HG02852 (cell line): ENCODE measurements at regions not wholly inside any gene's neighbourhood (a gene's known extent, or its start where the extent isn't known, plus 50 kb on each side); places are given as distances from the start of the nearest gene placed in this dataset.

Source experiments
- ATAC-seq: cut with Tn5 transposase; IDR thresholded peaks from one replicate; pipeline ENCODE4 v1.9.1; 2021; ENCODE audit warnings: mild to moderate bottlenecking, moderate library complexity; ENCODE audit not compliant: unreplicated experiment

DNA sequence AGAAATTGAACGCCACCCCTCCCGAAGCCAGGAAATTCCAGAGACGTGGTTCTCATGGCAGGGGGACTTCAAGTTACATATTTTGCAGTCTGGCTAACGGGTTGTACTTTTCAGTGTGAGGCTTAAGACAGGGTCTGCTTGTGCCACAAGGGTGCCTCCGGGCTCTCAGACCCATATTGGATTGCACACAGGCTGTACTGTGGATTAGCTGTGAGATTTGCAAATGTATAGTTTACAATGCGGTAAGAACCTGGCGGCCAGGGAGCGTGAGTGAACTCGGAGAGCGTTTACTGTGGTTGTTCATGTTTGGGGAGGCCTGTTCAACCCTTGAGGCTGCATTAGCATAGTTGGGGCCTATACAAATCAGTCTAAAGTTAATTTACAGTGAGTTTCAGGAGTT is 143.9 kb upstream of the SIX2 start:
- no peak for ATAC-seq

GRCh38 chr2:45152691-45153090 is 143.4 kb upstream of the SIX2 start:
- no peak for ATAC-seq

DNA sequence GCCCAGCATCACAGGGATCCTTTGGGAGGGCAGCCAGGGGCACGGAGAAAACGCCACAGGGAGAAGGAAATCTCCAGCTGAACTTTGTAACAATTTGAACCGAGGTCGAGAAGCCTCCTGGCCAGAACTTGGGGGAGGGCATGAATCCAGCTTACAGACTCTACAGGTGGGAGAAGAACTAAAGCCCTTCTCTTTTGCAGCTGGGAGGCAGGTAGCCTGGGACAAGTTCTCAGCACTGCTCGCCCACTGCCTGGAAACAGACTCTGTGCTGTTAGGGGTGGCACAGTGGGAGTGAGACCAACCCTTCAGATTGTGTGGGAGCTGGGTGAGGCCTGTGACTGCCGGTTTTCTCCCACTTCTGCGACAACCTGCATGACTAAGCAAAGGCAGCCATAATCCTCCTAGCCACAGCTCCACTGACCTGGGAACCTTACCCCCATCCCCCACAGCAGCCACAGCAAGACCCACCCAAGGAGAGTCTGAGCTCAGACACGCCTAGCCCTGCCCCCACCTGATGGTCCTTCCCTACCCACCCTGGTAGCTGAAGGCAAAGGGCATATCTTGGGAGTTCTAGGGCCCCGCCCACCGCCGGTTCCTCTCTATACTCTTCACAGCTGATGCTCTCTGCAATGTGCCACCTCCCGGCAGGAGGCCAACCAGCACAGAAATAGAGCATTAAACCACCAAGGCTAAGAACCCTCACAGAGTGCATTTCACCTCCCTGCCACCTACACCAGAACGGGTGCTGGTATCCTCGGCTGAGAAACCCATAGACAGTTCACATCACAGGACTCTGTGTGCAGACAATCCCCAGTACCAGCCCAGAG is 136.0 kb upstream of the SIX2 start:
- no peak for ATAC-seq

DNA sequence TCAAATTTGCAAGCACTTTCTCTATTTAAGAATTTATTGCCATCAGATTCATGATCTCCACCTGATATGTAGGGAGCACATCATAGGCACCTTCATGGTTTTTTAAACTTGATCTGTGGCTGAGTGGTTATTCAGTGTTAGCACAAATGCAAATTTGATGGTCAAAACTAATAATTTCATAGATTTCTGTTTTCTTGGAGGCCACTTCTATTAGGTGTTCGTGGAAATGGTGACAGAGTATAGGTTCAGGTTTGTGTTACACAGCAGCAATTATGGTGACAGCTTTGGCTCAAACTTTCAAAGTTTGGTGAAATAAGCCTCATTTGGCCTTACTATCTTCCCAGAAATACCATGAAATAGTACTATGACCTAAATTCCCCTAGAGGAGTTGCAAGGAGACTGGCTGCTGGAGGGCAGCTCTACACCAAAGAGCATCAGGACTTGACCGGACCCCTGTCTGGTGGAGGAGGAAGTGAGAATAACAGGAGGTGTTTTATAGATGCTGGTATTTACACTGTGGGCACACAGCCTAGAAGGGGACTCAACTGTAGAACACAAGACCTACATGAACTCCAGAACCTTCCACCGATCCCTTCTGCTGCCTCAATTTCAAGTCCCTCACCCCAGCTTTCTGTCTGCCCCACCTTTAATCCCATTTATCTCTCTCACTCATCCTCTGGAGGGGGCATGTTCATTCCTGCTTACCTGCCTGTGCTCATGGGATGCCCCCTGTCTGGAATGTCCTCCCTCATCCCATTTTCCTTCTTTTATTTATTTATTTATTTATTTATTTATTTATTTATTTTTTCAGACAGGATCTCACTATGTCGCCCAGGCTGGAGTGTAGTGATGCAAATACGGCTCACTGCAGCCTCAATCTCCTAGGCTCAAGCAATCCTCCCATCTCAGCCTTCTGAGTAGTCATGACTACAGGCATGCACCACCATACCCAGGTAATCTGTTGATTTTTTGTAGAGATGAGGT is 132.9 kb upstream of the SIX2 start:
- no peak for ATAC-seq

DNA sequence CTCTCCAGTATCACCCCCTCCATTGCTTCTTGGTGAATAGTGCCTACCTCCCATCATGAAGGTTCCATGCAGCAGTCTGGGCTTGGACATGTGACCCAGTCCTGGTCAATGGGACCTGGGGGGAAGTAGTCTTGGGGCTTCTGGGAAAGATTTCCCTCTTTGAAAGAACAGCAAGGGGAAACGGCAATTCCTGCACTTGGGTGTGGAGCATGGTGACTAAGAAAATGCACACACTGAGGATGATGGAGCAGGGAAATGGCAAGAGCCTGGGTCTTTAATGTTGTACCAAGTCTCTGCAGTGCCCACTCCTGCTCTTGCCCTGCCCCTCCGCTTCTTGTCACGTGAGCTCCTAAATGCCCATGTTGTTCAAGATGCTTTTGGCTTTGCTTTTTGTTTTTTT is 131.4 kb upstream of the SIX2 start:
- ATAC-seq = no peak

DNA sequence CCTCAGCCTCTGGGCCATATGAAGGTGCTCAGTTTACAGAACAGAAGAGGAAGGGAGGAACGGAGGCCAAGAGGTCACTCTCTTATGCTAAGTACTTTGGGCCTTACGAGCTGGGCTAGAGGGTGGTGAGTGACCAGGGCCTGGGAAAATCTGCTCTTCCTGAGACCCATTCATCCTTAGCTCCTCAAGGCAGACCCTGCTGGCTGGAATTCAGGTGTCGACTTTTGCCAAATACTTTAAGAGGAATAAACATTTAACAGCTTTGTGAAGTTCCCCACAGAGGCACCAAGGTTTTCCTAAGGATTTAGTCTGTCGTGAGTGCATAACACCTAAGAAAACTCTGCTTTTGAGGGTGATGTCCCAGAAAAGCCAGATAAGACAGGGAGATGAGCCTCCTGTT is 129.7 kb upstream of the SIX2 start:
- ATAC-seq = no peak

DNA sequence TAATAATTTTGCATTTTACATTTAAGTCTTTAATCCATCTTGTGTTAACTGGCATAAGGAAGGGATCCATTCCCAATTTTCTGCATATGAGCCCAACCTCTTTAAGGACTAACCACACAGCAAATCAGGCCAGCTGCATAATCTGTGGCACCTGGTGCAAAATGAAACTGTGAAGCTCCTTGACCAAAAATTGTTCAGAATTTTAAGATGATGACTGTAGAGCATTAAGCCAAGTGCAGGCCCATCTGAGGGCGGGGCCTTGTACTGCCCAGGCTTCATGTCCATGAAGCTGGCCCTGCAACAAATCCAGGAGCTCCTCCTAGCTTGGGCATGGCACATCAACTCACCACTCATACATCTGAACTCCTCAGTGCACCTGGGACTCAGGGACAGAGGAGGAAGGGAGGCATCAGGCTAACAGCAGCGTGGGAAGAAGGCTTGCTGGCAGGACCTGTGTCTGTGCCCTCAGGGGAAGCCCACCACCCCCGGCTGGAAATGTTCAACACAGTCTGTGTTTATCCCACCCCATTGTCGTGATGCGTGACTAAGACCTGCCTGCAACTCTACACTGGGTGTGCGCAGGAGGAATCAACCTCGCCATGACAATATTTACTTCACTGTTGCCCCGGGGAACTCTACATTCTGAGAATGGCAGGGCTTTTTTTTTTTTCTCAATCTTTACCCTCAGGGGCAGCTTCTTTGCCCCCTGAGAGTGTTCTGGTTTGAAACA is 128.9 kb upstream of the SIX2 start:
- ATAC-seq = no peak

DNA sequence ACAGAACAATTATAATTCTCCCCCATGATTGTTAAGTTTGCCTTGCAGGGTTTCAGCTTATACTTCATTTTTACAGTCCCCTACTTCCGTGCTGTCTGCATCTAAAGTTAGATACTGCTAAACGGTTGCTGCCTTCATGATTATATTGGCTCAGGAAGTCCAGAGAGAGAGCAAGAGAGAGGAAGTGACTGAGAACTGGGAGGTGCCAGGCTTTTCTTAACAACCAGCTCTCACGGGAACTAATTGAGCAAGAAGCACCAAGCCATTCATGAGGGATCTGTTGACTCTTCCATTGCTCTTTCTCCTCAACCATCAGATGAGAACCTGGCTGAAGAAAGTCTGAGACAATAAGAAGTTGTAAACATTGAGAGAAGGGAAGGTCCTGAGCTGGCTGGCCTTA is 125.5 kb upstream of the SIX2 start:
- peak; percentile 58 for ATAC-seq

GRCh38 chr2:45134014-45134413 is 124.8 kb upstream of the SIX2 start:
- no peak for ATAC-seq

DNA sequence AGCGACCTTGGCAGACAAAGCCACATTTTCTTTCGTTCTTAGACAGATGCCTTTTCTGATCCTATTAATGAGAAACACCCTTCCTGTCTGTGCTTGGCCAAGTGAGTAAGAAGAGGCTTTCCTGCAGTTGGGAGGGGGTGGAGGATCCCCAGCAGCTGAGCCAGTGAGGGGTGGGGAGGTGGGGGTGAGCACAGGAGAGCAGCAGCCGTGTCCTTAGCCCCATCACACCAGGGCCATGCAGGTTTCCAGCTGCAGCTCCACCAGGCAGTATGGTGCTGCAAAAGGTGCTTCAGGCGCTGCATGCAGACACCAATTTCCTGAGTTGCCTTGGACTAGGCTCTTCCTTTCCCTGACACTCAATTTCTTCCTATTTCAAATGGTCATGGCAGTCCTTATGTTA is 123.3 kb upstream of the SIX2 start:
- peak; percentile 64 for ATAC-seq

GRCh38 chr2:45131587-45131986 is 122.3 kb upstream of the SIX2 start:
- ATAC-seq = no peak

DNA sequence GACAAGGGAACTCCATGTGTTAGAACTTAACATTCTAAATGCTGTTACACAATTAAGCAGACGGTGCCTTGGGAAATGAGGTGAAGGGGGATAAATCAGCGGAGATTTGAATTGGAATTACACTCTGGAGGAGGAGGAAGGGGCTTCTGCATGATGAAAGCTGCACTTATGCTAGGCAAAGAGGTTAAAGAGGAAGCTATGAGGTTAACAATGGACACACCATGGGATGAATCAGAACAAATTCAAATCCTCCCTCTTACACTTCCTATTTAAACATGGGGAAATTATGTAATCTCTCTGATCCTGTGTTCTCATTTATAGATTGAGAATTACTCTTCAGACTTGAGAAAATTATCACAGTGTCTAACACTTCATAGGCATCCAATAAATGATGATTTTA is 121.5 kb upstream of the SIX2 start:
- ATAC-seq = no peak

GRCh38 chr2:45128580-45128997 is 119.3 kb upstream of the SIX2 start:
- ATAC-seq = no peak

GRCh38 chr2:45127891-45128290 is 118.6 kb upstream of the SIX2 start:
- no peak for ATAC-seq

GRCh38 chr2:45127321-45127720 is 118.1 kb upstream of the SIX2 start:
- no peak for ATAC-seq

DNA sequence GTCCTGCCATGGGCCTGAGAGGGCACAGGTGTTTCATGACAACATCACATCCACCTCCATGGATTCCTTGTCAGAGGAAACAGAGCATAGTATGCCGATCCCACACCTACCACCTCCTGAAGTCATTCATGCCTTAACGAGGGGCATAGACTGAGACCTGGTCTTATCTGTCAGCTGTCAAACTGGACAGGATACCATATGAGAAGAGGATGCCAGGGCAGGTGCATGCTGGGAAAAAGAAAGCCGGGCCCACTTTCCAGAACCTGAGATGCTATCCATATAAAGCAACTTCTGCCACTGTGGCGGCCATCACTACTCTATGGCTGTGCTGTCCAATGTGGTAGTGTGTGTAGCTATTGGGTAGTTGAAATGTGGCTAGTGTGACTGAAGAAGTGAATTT is 116.0 kb upstream of the SIX2 start:
- ATAC-seq = no peak

GRCh38 chr2:45124456-45124855 is 115.2 kb upstream of the SIX2 start:
- no peak for ATAC-seq

DNA sequence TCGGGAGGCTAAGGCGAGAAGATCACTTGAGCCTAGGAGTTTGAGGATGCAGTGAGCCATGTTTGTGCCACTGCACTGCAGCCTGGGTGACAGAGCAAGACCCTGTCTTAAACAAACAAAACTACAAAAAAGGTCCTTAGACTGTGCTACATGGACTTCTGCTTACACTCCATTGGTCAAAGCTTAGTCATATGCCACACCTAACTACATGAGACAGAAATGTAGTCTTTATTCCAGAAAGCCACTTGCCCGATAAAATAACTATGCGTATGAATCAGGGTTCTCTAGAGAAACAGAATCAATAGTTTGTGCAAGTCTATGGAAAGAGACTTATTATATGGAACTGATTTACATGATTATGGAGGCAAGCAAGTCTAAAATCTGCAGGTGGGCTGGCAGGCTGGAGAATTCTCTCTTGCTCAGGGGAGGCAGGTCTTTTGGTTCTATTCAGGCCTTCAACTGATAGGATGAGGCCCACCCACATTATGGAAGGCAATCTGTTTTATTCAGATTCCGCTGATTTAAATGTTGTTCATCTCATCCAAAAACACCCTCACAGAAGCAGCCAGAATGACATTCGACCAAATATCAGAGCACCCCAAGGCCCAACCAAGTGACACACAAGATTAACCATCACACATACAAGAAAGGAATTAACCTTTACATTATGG is 114.4 kb upstream of the SIX2 start:
- no peak for ATAC-seq

DNA sequence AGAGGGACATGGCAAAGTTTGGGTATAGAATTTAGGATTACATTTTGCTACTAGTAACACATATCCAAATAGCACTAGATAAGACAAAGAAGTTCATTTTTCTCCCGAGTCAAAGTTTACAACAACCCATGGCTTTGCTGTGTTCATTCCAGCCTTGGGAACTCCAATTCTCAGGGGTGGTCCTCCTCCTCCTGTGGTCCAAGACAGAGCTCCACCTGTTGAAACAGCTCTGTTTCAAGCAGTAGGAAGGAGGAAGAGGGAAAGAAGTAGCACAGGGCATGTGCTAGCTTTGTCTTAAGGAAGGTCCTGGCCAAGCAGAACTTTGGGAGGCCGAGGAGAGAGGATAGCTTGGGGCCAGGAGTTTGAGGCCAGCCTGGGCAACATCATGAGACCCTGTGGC is 113.8 kb upstream of the SIX2 start:
- no peak for ATAC-seq

DNA sequence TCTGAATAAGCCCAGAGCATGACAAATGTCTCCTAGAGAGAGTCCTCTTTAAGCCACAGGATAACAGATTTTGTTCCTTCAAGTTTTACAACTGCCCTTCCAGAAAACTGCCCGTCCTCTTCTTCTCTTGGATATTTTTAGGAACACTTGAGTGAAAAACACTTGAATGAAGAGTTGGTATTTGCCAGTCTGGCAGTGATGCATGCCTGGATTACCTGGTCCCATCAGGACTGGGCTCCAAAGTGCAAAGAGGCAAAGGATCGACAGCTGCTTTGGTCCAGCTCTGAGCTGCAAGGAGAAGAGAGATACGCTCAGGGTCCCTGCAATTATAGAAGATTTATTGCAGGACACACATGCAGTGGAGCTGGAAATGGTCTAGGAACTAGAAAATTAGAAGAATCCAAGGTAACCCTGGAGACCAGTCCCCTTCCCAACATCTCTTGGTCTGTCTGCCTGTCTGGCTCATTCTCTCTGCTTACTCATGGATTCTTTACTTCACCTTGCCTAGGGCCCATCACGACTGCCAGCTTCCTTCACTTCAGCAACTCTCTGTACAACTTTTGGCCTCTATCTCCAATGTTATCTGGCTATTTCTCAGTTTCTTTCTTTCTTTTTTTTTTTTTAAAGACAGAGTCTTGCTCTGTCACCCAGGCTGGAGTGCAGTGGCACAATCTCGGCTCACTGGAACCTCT is 112.1 kb upstream of the SIX2 start:
- no peak for ATAC-seq
